RWPE1 (cell line): ENCODE measurements at regions not wholly inside any gene's neighbourhood (a gene's known extent, or its start where the extent isn't known, plus 50 kb on each side); places are given as distances from the start of the nearest gene placed in this dataset.
"Not testable (repeated sequence)": the region's sequence is repeated elsewhere in the genome, so short reads cannot be mapped to it uniquely, and the experiment has no call there.

ENCODE experiments used
- CTCF ChIA-PET: fragments of 350-600 bp; sonication (Branson Sonifier 250); formaldehyde crosslinking; extraction: SDS; loops from one replicate; lab custom pipeline; 2021; lab: Yijun Ruan, JAX
- POLR2A ChIA-PET: fragments of 400-600 bp; formaldehyde crosslinking; extraction: SDS; loops from one replicate; lab custom pipeline; 2020; ENCODE audit warnings: antibody characterized with exemption; ENCODE audit not compliant: low non-redundant PET; lab: Yijun Ruan, JAX
- DNase-seq: peaks from one replicate; pipeline ENCODE4 v3.0.0; 2012; ENCODE audit warnings: low spot score
- H3K27ac ChIP-seq: fragments of 450-650 bp; 2 replicates; pipeline ENCODE4 v1.5.1; 2017
- TF ChIP-seq, protein P1 (sequence below): fragments of 450-650 bp; conservative IDR thresholded peaks from 2 replicates; pipeline ENCODE4 v1.5.1; 2017; ENCODE audit warnings: low read depth, mild to moderate bottlenecking

DNA sequence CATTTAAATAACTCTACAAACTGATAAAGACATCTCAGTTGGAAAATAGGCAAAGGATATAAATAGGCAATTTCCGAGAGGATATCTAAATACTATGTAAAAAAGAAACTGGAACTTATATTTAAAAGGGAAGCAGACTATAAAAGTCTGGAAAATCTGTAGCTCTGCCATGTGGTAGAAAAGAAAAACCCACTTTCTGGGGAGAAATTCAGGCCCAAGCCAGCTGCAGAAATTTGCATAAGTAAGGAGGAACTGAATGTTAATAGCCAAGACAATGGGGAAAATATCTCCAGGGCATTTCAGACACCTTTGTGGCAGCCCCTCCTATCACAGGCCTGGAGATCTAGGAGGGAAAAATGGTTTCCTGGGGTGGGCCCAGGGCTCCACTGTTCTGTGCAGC lies 97.8 kb upstream of the ZBED5 start:
- H3K27ac ChIP-seq = no peak overlapping the region
- TF ChIP-seq, protein P1, sequence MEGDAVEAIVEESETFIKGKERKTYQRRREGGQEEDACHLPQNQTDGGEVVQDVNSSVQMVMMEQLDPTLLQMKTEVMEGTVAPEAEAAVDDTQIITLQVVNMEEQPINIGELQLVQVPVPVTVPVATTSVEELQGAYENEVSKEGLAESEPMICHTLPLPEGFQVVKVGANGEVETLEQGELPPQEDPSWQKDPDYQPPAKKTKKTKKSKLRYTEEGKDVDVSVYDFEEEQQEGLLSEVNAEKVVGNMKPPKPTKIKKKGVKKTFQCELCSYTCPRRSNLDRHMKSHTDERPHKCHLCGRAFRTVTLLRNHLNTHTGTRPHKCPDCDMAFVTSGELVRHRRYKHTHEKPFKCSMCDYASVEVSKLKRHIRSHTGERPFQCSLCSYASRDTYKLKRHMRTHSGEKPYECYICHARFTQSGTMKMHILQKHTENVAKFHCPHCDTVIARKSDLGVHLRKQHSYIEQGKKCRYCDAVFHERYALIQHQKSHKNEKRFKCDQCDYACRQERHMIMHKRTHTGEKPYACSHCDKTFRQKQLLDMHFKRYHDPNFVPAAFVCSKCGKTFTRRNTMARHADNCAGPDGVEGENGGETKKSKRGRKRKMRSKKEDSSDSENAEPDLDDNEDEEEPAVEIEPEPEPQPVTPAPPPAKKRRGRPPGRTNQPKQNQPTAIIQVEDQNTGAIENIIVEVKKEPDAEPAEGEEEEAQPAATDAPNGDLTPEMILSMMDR = no peak
- ChIA-PET POLR2A (no interaction called here), CTCF (no interaction called here)
- no peak for DNase-seq

DNA sequence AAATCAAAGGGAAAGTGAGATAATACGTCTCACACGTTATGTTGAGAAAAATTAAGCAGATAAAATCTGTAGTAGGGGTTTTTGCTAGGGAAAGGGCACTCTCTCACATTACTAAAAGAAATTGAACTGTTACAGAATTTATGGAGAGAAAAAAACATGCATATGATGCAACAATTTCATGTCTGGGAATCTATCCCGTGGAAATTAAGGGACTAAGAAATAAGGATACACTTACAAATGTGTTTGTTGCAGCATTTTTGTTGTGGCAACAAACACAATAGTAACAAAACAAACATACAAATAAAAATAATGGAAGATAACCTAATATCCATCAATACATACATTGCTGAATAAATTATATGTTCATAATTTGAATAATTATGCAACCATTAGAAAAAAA lies 96.3 kb upstream of the ZBED5 start:
- TF ChIP-seq, protein P1 = no peak
- ChIA-PET POLR2A (no interaction called here), CTCF (no interaction called here)
- DNase-seq = no peak
- no peak overlapping the region for H3K27ac ChIP-seq

DNA sequence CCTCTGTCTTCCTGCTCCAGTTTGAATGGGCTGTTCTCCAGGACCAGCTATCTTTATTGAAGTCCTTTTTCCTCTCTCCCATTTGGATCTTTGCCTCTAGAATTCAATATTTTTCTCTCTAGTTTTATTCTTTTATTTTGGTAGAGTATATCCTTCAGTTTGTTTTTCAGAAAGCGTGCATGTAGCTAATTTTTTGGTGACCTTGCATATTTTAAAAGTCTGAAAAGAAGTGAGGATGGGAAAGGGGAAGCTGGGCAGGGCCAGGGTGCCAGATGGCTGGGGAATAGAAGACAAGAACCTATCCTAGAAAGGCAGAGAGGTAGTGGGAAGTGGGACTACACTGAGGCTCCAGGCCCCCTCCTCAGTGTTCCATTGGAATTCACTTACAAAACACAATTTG lies 95.0 kb upstream of the ZBED5 start:
- TF ChIP-seq, protein P1 = no peak
- no peak for DNase-seq
- ChIA-PET CTCF (interaction anchor here (0.6 kb wide), 1 partner anchor 86 kb away, joined by 3 read pairs; no protein-coding TSS in a partner anchor), POLR2A (no interaction called here)
- no peak overlapping the region for H3K27ac ChIP-seq

GRCh38 chr11:10947935-10948334 lies 90.1 kb upstream of the ZBED5 start:
- POLR2A ChIA-PET, CTCF ChIA-PET: not testable (repeated sequence)

DNA sequence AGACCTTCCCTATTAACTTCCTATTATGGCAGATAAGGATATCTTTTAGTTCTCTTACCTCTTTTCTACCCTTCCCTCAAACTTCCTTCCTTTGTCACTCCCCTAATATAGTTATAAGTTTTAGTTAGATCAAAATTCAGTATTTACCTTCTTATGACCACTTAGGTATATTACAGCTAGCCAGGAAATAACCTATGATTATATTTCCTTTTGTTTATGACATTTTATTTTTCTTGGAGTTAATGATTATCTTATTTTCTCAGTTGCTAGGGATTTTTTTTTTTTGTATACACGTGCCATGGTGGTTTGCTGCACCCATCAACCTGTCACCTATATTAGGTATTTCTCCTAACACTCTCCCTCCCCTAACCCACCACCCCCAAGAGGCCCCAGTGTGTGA lies 88.2 kb upstream of the ZBED5 start:
- no peak overlapping the region for H3K27ac ChIP-seq
- TF ChIP-seq, protein P1 = no peak
- ChIA-PET POLR2A (no interaction called here), CTCF (no interaction called here)
- no peak for DNase-seq

More at GRCh38 chr11:10947935-10948334, 90.1 kb upstream of the ZBED5 start:
- H3K27ac ChIP-seq, DNase-seq: not testable (repeated sequence)

DNA sequence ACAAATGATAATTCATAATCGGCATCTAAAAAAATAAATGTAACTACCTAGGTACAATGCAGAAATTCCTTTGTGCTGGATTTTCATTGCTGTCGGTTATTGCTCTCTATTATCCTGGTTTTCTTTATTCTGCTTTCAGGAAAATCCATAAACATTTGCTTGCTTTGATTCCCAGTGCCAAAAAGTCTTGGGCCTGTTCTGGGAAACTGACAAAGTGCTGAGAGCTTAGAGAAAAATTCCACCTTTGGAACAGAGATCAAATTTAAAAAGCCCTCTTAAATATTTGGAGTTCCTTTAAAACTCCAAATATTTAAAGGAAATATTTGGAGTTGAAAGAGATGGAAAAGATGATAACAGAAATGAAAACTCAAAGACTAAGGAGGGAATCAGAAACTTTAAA lies 87.3 kb upstream of the ZBED5 start:
- TF ChIP-seq, protein P1 = no peak
- no peak overlapping the region for H3K27ac ChIP-seq
- no peak for DNase-seq
- POLR2A ChIA-PET = no interaction called here
- CTCF ChIA-PET = no interaction called here

- TF ChIP-seq, protein P1 = no peak
- CTCF ChIA-PET = interaction anchor here (1.0 kb wide), 1 partner anchor 844 kb away, joined by 4 read pairs; no protein-coding TSS in a partner anchor
- DNase-seq = no peak
- no peak overlapping the region for H3K27ac ChIP-seq
- POLR2A ChIA-PET = no interaction called here
Measured at GRCh38 chr11:10943968-10944367, 86.1 kb upstream of the ZBED5 start.
